ENCODE measurements at regions not wholly inside any gene's neighbourhood (a gene's known extent, or its start where the extent isn't known, plus 50 kb on each side); places are given as distances from the start of the nearest gene placed in this dataset.

DNA sequence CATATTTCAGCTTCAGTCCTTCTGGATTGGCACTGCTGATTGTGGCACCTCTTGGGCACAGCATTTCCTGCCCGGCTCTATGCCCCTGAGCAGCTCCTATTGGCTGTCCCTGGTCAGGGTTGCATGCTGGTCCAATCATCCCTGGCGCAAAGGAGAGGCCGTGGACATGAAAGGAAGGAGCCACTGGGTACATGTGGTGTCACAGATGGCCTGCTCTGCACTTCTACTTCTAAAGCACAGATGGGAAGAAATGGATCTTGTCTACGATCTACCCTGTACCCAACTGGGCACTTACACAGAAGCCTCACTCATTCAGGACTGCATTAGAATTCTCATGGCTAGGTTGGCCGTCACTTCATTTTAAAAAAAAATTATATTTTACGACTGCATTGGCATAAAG, 232.5 kb downstream of the SHQ1 start:
- H3K9me3 ChIP-seq (ENCODE audit: low read depth) = no peaks in the 10 kb centered on the region
- no peak overlapping the region for H3K4me2 ChIP-seq
- no peak overlapping the region for H3K27ac ChIP-seq
- TF ChIP-seq CTCF (IDR thresholded peaks at IDR 0.05) (no peak), EZH2 (IDR thresholded peaks at IDR 0.05) (no peak), EZH2phosphoT487 (IDR thresholded peaks at IDR 0.05) (no peak)
- peaks cover 10% of the 10 kb centered on the region for H3K4me1 ChIP-seq
- no peak overlapping the region for H2AFZ ChIP-seq (replicated peaks)
- no peak overlapping the region for H3K4me3 Mint-ChIP-seq
- no peaks in the 10 kb centered on the region for H4K20me1 ChIP-seq (ENCODE audit: low read depth)
- no peaks in the 10 kb centered on the region for H3K27me3 ChIP-seq
- no peak for DNase-seq (ENCODE audit: low spot score)
- no peaks in the 10 kb centered on the region for H3K79me2 ChIP-seq (ENCODE audit: low read depth)
- H3K36me3 ChIP-seq = no peaks in the 10 kb centered on the region
- no peaks in the 10 kb centered on the region for H3F3A ChIP-seq (ENCODE audit: low read depth)
- H3K27ac Mint-ChIP-seq = no peak overlapping the region
- H3K27me3 Mint-ChIP-seq (ENCODE audit: insufficient read depth, low read depth) = peaks cover 6% of the 10 kb centered on the region
- H3K36me3 Mint-ChIP-seq = no peaks in the 10 kb centered on the region
- H3K9ac ChIP-seq = no peak overlapping the region
- H3K9me3 Mint-ChIP-seq = no peaks in the 10 kb centered on the region
- H3K4me1 Mint-ChIP-seq = peaks cover 6% of the 10 kb centered on the region
- no peak overlapping the region for H3K4me3 ChIP-seq

GRCh38 chr3:72615182-72615581, 233.1 kb downstream of the SHQ1 start:
- H3K4me2 ChIP-seq = no peak overlapping the region
- no peak for TF ChIP-seq EZH2phosphoT487 (IDR thresholded peaks at IDR 0.05)
- TF ChIP-seq CTCF (IDR thresholded peaks at IDR 0.05) = no peak
- TF ChIP-seq EZH2 (IDR thresholded peaks at IDR 0.05) = no peak
- no peak overlapping the region for H2AFZ ChIP-seq (replicated peaks)
- H4K20me1 ChIP-seq (ENCODE audit: low read depth) = no peaks in the 10 kb centered on the region
- Mint-ChIP-seq H3K27ac (no peak overlapping the region), H3K9me3 (no peaks in the 10 kb centered on the region), H3K4me3 (no peak overlapping the region), H3K4me1 (peaks cover 6% of the 10 kb centered on the region), H3K36me3 (no peaks in the 10 kb centered on the region), H3K27me3 (ENCODE audit: insufficient read depth, low read depth) (peaks cover 4% of the 10 kb centered on the region)
- H3K9ac ChIP-seq = no peak overlapping the region
- no peak overlapping the region for H3K27ac ChIP-seq
- H3K4me1 ChIP-seq = peaks cover 10% of the 10 kb centered on the region
- H3F3A ChIP-seq (ENCODE audit: low read depth) = no peaks in the 10 kb centered on the region
- no peaks in the 10 kb centered on the region for H3K9me3 ChIP-seq (ENCODE audit: low read depth)
- H3K36me3 ChIP-seq = no peaks in the 10 kb centered on the region
- H3K4me3 ChIP-seq = no peak overlapping the region
- no peaks in the 10 kb centered on the region for H3K27me3 ChIP-seq
- H3K79me2 ChIP-seq (ENCODE audit: low read depth) = no peaks in the 10 kb centered on the region
- no peak for DNase-seq (ENCODE audit: low spot score)

- Mint-ChIP-seq H3K4me1 (peaks cover 6% of the 10 kb centered on the region), H3K27me3 (ENCODE audit: insufficient read depth, low read depth) (peaks cover 4% of the 10 kb centered on the region), H3K9me3 (no peaks in the 10 kb centered on the region), H3K36me3 (no peaks in the 10 kb centered on the region), H3K27ac (no peak overlapping the region), H3K4me3 (no peak overlapping the region)
- peaks cover 10% of the 10 kb centered on the region for H3K4me1 ChIP-seq
- no peaks in the 10 kb centered on the region for H4K20me1 ChIP-seq (ENCODE audit: low read depth)
- H3K4me3 ChIP-seq = no peak overlapping the region
- H3K27me3 ChIP-seq = no peaks in the 10 kb centered on the region
- H3K4me2 ChIP-seq = no peak overlapping the region
- no peaks in the 10 kb centered on the region for H3K36me3 ChIP-seq
- DNase-seq (ENCODE audit: low spot score) = no peak
- no peaks in the 10 kb centered on the region for H3K79me2 ChIP-seq (ENCODE audit: low read depth)
- H2AFZ ChIP-seq (replicated peaks) = no peak overlapping the region
- no peak overlapping the region for H3K9ac ChIP-seq
- H3K9me3 ChIP-seq (ENCODE audit: low read depth) = no peaks in the 10 kb centered on the region
- no peaks in the 10 kb centered on the region for H3F3A ChIP-seq (ENCODE audit: low read depth)
- no peak overlapping the region for H3K27ac ChIP-seq
- TF ChIP-seq EZH2 (IDR thresholded peaks at IDR 0.05) = no peak
- TF ChIP-seq CTCF (IDR thresholded peaks at IDR 0.05) = no peak
- TF ChIP-seq EZH2phosphoT487 (IDR thresholded peaks at IDR 0.05) = no peak
These were observed 233.7 kb downstream of the SHQ1 start for GRCh38 chr3:72614394-72615074.
